ENCODE measurements at regions not wholly inside any gene's neighbourhood (a gene's known extent, or its start where the extent isn't known, plus 50 kb on each side); places are given as distances from the start of the nearest gene placed in this dataset.

- no peaks in the 10 kb centered on the region for H3K4me1 Mint-ChIP-seq (ENCODE audit: low read depth, unreplicated experiment)
- no peaks in the 10 kb centered on the region for H3K36me3 Mint-ChIP-seq (ENCODE audit: unreplicated experiment)
- H3K9me3 Mint-ChIP-seq (ENCODE audit: unreplicated experiment): no peaks in the 10 kb centered on the region
- no peak overlapping the region for H3K4me3 Mint-ChIP-seq (ENCODE audit: unreplicated experiment)
- TF ChIP-seq CTCF (IDR thresholded peaks at IDR 0.05; ENCODE audit: partially characterized antibody, unreplicated experiment): no peak
- H3K27me3 Mint-ChIP-seq (ENCODE audit: unreplicated experiment): peaks cover 3% of the 10 kb centered on the region
- DNase-seq: no peak
- H3K27ac Mint-ChIP-seq (ENCODE audit: unreplicated experiment): no peak overlapping the region
Measured at GRCh38 chr17:45663772-45664171, 120.3 kb upstream of the CRHR1 start.

GRCh38 chr17:45664921-45665320 is 119.2 kb upstream of the CRHR1 start:
- H3K9me3 Mint-ChIP-seq (ENCODE audit: unreplicated experiment): no peaks in the 10 kb centered on the region
- no peaks in the 10 kb centered on the region for H3K4me1 Mint-ChIP-seq (ENCODE audit: low read depth, unreplicated experiment)
- H3K36me3 Mint-ChIP-seq (ENCODE audit: unreplicated experiment): no peaks in the 10 kb centered on the region
- no peak overlapping the region for H3K4me3 Mint-ChIP-seq (ENCODE audit: unreplicated experiment)
- TF ChIP-seq CTCF (IDR thresholded peaks at IDR 0.05; ENCODE audit: partially characterized antibody, unreplicated experiment): no peak
- H3K27ac Mint-ChIP-seq (ENCODE audit: unreplicated experiment): no peak overlapping the region
- no peak for DNase-seq
- no peaks in the 10 kb centered on the region for H3K27me3 Mint-ChIP-seq (ENCODE audit: unreplicated experiment)

GRCh38 chr17:45666046-45666600 is 118.0 kb upstream of the CRHR1 start:
- no peak for TF ChIP-seq CTCF (IDR thresholded peaks at IDR 0.05; ENCODE audit: partially characterized antibody, unreplicated experiment)
- DNase-seq: no peak
- Mint-ChIP-seq H3K9me3 (ENCODE audit: unreplicated experiment) (no peaks in the 10 kb centered on the region), H3K27ac (ENCODE audit: unreplicated experiment) (no peak overlapping the region), H3K4me1 (ENCODE audit: low read depth, unreplicated experiment) (no peaks in the 10 kb centered on the region), H3K27me3 (ENCODE audit: unreplicated experiment) (no peaks in the 10 kb centered on the region), H3K36me3 (ENCODE audit: unreplicated experiment) (no peaks in the 10 kb centered on the region), H3K4me3 (ENCODE audit: unreplicated experiment) (no peak overlapping the region)

- H3K27me3 Mint-ChIP-seq (ENCODE audit: unreplicated experiment): no peaks in the 10 kb centered on the region
- TF ChIP-seq CTCF (IDR thresholded peaks at IDR 0.05; ENCODE audit: partially characterized antibody, unreplicated experiment): no peak
- no peaks in the 10 kb centered on the region for H3K9me3 Mint-ChIP-seq (ENCODE audit: unreplicated experiment)
- no peak overlapping the region for H3K27ac Mint-ChIP-seq (ENCODE audit: unreplicated experiment)
- H3K4me3 Mint-ChIP-seq (ENCODE audit: unreplicated experiment): no peak overlapping the region
- no peak for DNase-seq
- no peaks in the 10 kb centered on the region for H3K4me1 Mint-ChIP-seq (ENCODE audit: low read depth, unreplicated experiment)
- H3K36me3 Mint-ChIP-seq (ENCODE audit: unreplicated experiment): no peaks in the 10 kb centered on the region
Measured at GRCh38 chr17:45666641-45667040, 117.5 kb upstream of the CRHR1 start.

- Mint-ChIP-seq H3K4me3 (ENCODE audit: unreplicated experiment) (no peak overlapping the region), H3K9me3 (ENCODE audit: unreplicated experiment) (no peaks in the 10 kb centered on the region), H3K27me3 (ENCODE audit: unreplicated experiment) (no peaks in the 10 kb centered on the region), H3K36me3 (ENCODE audit: unreplicated experiment) (no peaks in the 10 kb centered on the region), H3K4me1 (ENCODE audit: low read depth, unreplicated experiment) (no peaks in the 10 kb centered on the region), H3K27ac (ENCODE audit: unreplicated experiment) (no peak overlapping the region)
- no peak for TF ChIP-seq CTCF (IDR thresholded peaks at IDR 0.05; ENCODE audit: partially characterized antibody, unreplicated experiment)
- DNase-seq: no peak
Measured at GRCh38 chr17:45667591-45668171, 116.4 kb upstream of the CRHR1 start.

All from glutamatergic neuron (in vitro differentiated cells).